HG02678 (cell line): ENCODE measurements at regions not wholly inside any gene's neighbourhood (a gene's known extent, or its start where the extent isn't known, plus 50 kb on each side); places are given as distances from the start of the nearest gene placed in this dataset.
"Not testable (repeated sequence)": the region's sequence is repeated elsewhere in the genome, so short reads cannot be mapped to it uniquely, and the experiment has no call there.

Source experiments
- ATAC-seq: cut with Tn5 transposase; IDR thresholded peaks from one replicate; pipeline ENCODE4 v1.9.1; 2021; ENCODE audit warnings: mild to moderate bottlenecking, moderate library complexity; ENCODE audit not compliant: unreplicated experiment

GRCh38 chr2:65919550-65920188, 487.3 kb upstream of the SPRED2 start:
- no peak for ATAC-seq

DNA sequence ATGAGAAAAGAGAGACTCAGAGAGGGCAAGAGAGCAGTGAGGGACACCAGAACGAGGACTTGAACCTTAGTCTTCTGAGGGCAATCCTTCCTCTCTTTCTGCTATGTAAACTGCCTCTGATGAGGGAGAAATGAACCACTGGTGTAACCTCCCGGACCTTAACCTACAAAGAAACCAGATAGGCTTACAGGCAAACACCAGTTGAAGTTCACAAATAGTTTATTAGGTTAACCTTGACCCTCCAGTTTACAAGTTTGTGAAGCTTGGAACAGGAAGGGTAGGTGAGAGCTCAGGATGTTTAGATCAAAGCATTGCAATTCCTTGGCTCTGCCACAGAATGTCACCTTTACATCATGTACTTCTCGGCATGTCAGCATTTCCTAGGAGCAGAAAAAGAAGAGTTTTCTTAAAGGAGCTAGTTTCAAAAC, 486.4 kb upstream of the SPRED2 start:
- ATAC-seq: no peak

DNA sequence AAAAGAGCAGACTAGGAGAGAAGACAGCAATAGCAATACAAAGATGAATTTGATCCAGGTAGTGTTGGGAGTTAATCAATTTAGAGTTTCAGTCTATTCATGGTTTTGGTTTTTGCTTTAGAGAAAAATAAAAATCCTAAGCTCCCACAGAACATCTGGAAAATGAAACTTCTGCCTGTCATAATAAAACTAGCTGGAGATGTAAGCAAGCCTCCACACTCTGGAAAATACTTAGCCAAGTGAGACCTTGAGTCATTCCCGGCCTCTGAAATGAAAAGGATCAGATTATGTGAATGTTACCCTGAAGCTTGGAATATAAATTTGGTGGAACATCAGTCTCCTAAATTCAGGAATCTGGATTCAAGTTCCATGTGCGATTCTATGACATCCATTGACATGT, 485.6 kb upstream of the SPRED2 start:
- no peak for ATAC-seq

GRCh38 chr2:65916785-65917295, 484.4 kb upstream of the SPRED2 start:
- no peak for ATAC-seq

DNA sequence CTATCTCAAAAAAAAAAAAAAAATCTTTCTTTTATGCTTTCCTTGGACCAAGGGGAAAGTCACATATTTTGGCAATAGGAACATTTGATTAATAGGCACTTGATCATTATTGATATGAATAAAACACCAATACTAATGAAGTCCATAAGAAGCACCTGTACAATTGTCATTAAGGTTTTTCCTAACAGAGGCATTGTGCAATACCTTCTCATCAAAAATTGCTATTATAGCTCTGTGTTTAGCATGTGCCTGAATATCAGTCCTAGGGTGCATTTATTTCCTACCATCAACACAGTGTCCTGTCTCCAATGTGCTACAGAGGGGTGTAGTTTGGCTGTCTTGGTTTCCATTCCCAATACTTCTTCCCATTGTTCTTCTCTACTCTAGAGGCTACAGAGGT, 483.8 kb upstream of the SPRED2 start:
- ATAC-seq: no peak

- ATAC-seq: no peak
Observed at GRCh38 chr2:65915273-65915672, 482.9 kb upstream of the SPRED2 start.

DNA sequence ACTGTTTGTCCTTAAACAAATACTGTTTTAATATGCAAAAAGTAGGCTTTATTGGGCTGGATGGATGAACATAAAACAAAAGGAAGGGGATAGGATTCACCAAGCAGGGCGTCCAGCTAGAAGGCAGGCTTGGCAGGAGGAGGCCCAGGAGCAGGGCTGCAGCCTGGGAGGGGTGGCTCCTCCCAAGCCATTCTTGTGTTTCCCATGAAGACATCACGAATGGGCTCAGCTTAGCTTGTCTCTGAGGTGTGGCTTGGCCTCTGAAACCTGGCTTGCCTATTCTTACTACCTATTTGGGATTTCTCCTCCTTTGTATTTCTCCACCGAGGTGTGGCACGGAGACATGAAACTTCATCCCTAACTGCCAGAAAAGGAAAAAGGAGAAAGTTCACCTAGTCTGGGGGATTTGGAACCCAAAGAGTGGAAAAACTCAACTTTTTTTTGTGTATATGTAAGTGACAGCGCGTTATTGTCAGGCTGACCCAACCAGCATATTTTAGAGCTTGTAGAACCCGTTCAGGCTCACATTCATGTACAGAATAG, 481.9 kb upstream of the SPRED2 start:
- ATAC-seq: no peak

GRCh38 chr2:65913813-65914212, 481.4 kb upstream of the SPRED2 start:
- ATAC-seq: no peak

DNA sequence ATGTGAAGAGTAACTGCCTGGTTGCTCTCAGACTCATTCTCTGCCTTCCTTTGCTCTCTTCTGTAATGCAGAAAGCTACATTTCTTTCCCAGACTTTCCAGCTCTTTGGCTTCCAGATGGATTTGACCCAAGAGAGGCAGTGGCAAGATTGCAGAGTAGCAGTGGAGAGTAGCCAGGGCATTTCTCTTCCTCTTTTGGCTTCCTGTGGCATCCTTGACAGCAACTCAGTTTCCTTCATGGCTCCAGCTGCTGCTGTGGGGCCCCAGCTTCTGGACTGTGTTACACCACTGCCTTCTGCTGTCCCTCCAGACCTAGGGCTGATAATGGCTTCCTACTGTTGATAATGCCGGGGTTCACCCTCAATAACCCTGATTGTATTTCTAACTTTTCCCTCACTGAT, 469.4 kb upstream of the SPRED2 start:
- ATAC-seq: no peak

DNA sequence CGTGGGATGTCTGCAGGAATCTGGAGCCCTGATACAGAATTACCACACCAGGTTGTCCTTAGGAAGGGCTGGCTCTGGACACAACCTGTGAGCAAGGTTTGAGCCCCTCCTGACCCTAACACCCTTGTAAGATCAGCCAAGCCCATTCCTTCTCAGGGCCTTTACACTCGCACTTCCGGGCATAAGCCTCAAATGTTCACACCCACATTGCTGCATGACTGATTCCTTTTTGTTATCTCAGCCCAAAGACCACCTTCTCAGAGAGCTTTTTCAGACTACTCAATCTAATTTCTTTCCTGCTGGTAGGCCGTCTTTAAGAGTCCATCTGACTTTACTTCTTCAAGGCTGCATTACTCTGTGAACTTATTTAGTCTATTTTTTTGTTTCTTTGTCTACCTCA, 464.0 kb upstream of the SPRED2 start:
- ATAC-seq: no peak

GRCh38 chr2:65890131-65890530, 457.7 kb upstream of the SPRED2 start:
- not testable (repeated sequence) for ATAC-seq

- no peak for ATAC-seq
Observed at GRCh38 chr2:65885266-65885665, 452.9 kb upstream of the SPRED2 start.

- ATAC-seq: no peak
Observed at GRCh38 chr2:65881592-65881991, 449.2 kb upstream of the SPRED2 start.

- no peak for ATAC-seq
Observed at GRCh38 chr2:65880436-65880835, 448.0 kb upstream of the SPRED2 start.

- no peak for ATAC-seq
Observed at GRCh38 chr2:65878011-65878340, 445.6 kb upstream of the SPRED2 start.

- no peak for ATAC-seq
Observed at GRCh38 chr2:65877331-65878010, 445.1 kb upstream of the SPRED2 start.

DNA sequence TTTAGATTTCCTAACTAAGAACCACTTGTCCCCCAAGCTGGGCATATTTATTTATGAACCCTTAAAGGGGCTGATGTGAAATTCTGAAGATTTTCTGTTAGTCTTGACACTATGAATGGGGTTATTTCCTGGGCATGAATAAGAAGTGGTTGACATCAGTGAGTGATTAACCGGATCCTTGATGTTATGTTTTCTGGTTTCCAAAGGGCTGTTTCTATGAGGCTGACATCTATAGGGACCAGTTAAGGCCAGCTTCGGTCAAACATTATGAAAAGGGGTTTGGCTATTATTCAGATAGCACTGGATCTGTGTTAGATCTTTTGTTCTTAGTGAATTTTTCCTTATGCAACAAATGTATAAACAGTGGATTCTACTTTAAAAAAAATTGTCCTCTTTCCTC, 443.7 kb upstream of the SPRED2 start:
- no peak for ATAC-seq

GRCh38 chr2:65870826-65871225, 438.4 kb upstream of the SPRED2 start:
- no peak for ATAC-seq

DNA sequence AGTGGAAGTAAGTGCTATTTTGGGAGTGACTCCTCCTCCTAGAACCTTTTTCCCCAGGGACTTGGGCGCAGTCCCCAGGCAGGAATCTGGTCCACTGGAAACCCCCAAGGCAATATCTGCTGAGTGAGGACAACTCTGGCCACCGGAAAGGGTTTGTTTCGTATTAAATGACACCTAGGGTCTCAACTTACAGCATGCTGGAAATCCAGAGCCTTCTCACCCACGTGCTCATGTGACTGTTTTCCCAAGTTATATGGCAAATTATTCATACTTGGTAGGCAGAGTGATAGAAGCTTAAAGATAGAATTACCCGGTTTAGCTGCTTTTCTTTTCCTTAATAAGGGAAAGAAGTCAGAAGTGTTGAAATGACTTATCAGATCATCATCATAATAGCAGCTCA, 436.9 kb upstream of the SPRED2 start:
- ATAC-seq: no peak

DNA sequence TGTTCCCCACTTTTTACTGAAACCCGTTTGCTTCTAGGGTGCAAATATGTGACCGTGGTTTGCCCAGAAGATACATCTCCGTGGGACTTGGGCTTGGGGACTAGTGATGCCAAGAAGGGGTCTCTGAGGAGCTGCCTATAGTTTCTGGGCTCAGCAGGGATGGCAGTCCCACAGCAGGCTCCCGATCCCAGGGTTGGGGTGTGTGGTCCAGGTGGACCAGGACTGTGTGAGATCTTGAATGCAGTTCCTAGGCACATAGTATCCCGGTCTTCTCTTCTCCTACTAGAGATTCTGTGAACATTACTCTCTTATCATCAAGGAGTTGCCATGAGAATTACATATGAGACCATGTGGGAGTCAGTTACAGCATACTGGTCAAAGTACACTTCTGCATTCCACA, 435.8 kb upstream of the SPRED2 start:
- no peak for ATAC-seq

- no peak for ATAC-seq
Observed at GRCh38 chr2:65867446-65867845, 435.0 kb upstream of the SPRED2 start.

DNA sequence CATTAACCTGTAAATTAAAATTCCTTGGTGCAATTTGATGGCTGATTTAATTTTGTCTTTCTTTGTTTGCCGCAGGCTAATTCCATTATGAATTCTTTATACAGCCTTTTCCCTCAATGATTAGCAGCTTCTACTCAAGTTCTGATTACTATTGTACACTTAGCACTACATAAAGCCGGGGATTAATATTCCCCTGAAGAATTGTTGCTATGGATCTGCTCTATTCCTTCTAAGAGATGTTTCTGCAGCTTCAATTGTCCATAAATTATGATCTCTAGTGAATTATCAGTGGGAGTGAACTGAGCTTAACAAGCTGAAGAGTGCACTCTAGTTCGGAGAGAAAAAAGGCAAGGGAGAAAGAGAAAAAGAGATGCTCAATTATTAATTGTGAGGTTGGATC, 433.7 kb upstream of the SPRED2 start:
- no peak for ATAC-seq
